IgD-negative memory B cell (primary cell): ENCODE measurements at regions not wholly inside any gene's neighbourhood (a gene's known extent, or its start where the extent isn't known, plus 50 kb on each side); places are given as distances from the start of the nearest gene placed in this dataset.

Experiments used
- H3K27ac Mint-ChIP-seq, 3 donors: one replicate each; pipeline ENCODE4 v1.8.0; 2020 to 2022; ENCODE audit warnings: mild to moderate bottlenecking in 3 of 3, mixed read lengths in 3 of 3, moderate library complexity in 1 of 3
- H3K27me3 Mint-ChIP-seq: one replicate; pipeline ENCODE4 v1.8.0; 2021; ENCODE audit warnings: mixed read lengths
- H3K36me3 Mint-ChIP-seq: one replicate; pipeline ENCODE4 v1.8.0; 2020; ENCODE audit warnings: mild to moderate bottlenecking, mixed read lengths
- H3K4me1 Mint-ChIP-seq, 3 donors: one replicate each; pipeline ENCODE4 v1.8.0; 2020 to 2022; ENCODE audit warnings: mixed read lengths in 3 of 3, mild to moderate bottlenecking in 1 of 3
- H3K4me3 Mint-ChIP-seq, 4 donors: one replicate each; pipeline ENCODE4 v1.8.0; 2020 to 2022; ENCODE audit warnings: mild to moderate bottlenecking in 4 of 4, mixed read lengths in 4 of 4, moderate library complexity in 3 of 4
- H3K9me3 Mint-ChIP-seq, 3 donors: one replicate each; pipeline ENCODE4 v1.8.0; 2020 to 2021; ENCODE audit warnings: mixed read lengths in 3 of 3, mild to moderate bottlenecking in 1 of 3

DNA sequence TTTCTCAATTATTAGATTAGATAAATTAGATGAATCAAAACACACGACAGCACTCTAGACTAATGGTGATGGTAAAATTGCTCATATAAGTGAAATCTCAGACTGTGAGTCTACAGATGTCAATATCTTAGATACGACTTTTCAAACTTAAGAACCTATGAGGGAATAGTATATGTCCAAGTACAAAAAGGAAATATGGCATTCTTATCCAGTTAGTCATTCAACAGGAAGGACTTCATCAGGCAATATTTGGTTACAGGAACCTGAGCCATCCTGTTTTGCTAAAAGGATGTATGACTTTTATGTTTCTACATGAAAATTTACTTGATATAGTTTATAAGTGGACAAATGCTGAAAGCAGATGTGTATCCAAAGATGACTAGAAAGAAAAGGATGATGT is 107.0 kb downstream of the CT47B1 start:
- Mint-ChIP-seq H3K4me1 (peaks cover 0 to 4% (median 2%) of the 10 kb centered on the region in 3 donors), H3K27ac (no peak overlapping the region), H3K27me3 (no peaks in the 10 kb centered on the region), H3K36me3 (no peaks in the 10 kb centered on the region), H3K9me3 (no peaks in the 10 kb centered on the region), H3K4me3 (no peak overlapping the region)

- no peak overlapping the region for H3K27ac Mint-ChIP-seq
- no peaks in the 10 kb centered on the region for H3K27me3 Mint-ChIP-seq
These were observed 107.4 kb downstream of the CT47B1 start for GRCh38 chrX:120768254-120768653.

DNA sequence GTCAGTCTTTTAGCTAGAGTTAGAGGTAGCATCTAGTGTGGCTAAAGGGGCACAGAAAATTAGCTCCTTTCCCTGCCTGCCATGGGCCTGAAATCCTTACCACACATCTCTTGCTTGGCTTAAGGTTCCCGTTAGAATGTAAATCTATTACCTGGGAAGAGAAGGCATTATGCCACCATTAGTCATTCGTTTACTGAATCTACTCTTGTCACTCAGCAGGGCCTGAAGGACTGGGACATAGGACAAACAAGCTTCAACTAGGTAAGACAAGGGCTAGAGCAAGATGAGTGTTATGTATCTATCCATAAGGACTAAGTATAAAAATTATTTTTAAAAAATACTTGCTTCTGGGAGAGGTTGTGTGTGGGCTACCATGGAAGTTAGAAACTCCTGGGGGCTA is 112.4 kb downstream of the CT47B1 start:
- Mint-ChIP-seq H3K4me3 (no peak overlapping the region), H3K4me1 (peaks cover 3 to 8% (median 4%) of the 10 kb centered on the region in 3 donors), H3K36me3 (no peaks in the 10 kb centered on the region), H3K9me3 (no peaks in the 10 kb centered on the region), H3K27me3 (no peaks in the 10 kb centered on the region), H3K27ac (no peak overlapping the region)

More at GRCh38 chrX:120768254-120768653, 107.4 kb downstream of the CT47B1 start:
- Mint-ChIP-seq H3K4me3 (no peak overlapping the region), H3K4me1 (peaks cover 0 to 4% (median 2%) of the 10 kb centered on the region in 3 donors), H3K36me3 (no peaks in the 10 kb centered on the region), H3K9me3 (no peaks in the 10 kb centered on the region)

DNA sequence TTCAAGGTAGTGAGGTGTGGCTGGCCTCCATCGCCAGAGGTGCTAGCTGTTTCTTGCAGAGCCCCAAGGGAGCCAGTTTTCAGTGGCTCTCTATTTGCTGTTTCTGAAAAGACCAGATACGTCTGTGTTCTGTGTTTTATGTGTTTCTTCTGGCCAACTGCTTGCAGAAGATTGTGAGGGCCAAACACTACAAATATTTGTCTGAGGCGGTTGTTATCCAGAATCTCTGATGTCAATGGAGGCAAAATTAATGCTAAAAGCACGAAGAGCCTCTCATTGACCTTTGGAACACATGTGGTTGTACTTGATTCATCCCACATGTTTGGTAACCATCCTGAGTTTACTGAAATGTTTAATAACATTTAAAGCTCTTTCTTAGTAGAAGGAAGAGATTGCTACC is 113.9 kb downstream of the CT47B1 start:
- no peak overlapping the region for H3K4me3 Mint-ChIP-seq
- no peaks in the 10 kb centered on the region for H3K9me3 Mint-ChIP-seq
- no peaks in the 10 kb centered on the region for H3K36me3 Mint-ChIP-seq
- no peaks in the 10 kb centered on the region for H3K27me3 Mint-ChIP-seq
- H3K4me1 Mint-ChIP-seq: peaks cover 7 to 14% (median 8%) of the 10 kb centered on the region in 3 donors
- no peak overlapping the region for H3K27ac Mint-ChIP-seq

DNA sequence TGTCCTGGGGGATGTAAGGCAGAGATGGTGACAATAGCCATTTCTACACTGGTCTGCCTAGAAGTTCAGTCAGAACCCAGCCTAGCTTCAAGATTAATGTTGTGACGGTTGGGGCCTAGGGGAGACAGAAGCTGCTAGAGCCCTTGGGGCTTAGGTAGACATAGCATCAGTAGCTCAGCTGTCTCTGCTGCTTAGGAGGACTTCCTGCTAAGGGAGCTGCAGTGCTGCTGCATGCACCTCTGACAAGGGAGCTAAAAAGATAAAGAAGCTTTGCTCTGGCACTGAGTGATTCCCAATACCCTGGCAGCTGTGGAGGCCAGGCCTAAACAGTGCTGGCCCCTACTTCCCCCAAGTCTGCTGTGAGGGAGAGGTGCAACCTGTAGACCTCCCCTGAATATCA is 116.0 kb downstream of the CT47B1 start:
- Mint-ChIP-seq H3K4me3 (no peak overlapping the region), H3K27ac (peak overlapping the region in 1 of 3 donors; percentile 47), H3K4me1 (peaks cover 25 to 34% (median 25%) of the 10 kb centered on the region in 3 donors), H3K27me3 (peaks cover 2% of the 10 kb centered on the region), H3K36me3 (no peaks in the 10 kb centered on the region), H3K9me3 (no peaks in the 10 kb centered on the region)

GRCh38 chrX:120755066-120755846 is 120.4 kb downstream of the CT47B1 start:
- peaks cover 46 to 77% (median 47%) of the 10 kb centered on the region in 3 donors for H3K4me1 Mint-ChIP-seq
- H3K27ac Mint-ChIP-seq: peak overlapping the region; percentile 81 to 96 (median 91)
- H3K4me3 Mint-ChIP-seq: peak overlapping the region; percentile 30 to 81 (median 48)
- no peaks in the 10 kb centered on the region for H3K36me3 Mint-ChIP-seq
- H3K9me3 Mint-ChIP-seq: no peaks in the 10 kb centered on the region
- H3K27me3 Mint-ChIP-seq: peaks cover 2% of the 10 kb centered on the region

GRCh38 chrX:120753413-120754251 is 122.0 kb downstream of the CT47B1 start:
- peaks cover 52 to 82% (median 54%) of the 10 kb centered on the region in 3 donors for H3K4me1 Mint-ChIP-seq
- H3K27me3 Mint-ChIP-seq: peaks cover 2% of the 10 kb centered on the region
- H3K9me3 Mint-ChIP-seq: no peaks in the 10 kb centered on the region
- H3K27ac Mint-ChIP-seq: peak overlapping the region; percentile 78 to 91 (median 81)
- no peaks in the 10 kb centered on the region for H3K36me3 Mint-ChIP-seq
- peak overlapping the region; percentile 47 to 81 (median 67) for H3K4me3 Mint-ChIP-seq

DNA sequence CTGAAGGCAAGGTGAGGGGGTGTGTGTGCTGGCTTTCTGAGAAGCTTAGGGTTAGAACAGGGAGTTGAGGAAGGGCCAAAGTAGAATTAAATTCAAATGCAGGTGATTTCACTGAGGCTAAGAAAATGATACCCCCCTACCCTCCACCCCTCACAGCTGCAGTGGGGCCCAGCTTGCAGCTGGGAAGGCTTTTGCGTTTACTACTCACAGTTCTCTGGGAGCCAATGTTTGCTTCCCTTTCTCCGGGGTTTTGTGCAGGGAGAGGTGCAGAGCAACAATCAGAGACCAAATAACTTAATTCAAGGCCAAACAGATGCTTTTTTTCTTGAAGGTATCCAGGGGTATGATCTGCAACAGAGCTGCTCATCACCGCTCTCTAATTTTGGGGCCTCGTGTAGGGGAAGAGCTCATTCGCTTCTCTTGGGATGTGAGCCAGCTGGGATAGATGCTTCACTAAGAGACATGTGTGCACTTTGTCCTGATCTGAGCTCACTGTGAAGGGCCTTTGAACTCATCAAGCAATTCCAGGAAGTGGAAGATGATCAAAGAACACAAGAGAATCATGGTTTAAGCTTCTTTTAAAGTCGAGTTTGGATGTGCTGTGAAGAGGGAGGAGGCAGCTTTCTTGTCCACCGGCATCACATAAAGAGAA is 122.7 kb upstream of the C1GALT1C1 start:
- Mint-ChIP-seq H3K27me3 (peaks cover 2% of the 10 kb centered on the region), H3K4me3 (peak overlapping the region in 3 of 4 donors; percentile 65 to 73 (median 67)), H3K4me1 (peaks cover 56 to 89% (median 60%) of the 10 kb centered on the region in 3 donors), H3K36me3 (no peaks in the 10 kb centered on the region), H3K9me3 (no peaks in the 10 kb centered on the region), H3K27ac (peak overlapping the region; percentile 65 to 81 (median 78))

- peak overlapping the region; percentile 21 to 54 (median 30) for H3K27ac Mint-ChIP-seq
- H3K4me3 Mint-ChIP-seq: no peak overlapping the region
- no peaks in the 10 kb centered on the region for H3K36me3 Mint-ChIP-seq
- peaks cover 2% of the 10 kb centered on the region for H3K27me3 Mint-ChIP-seq
- no peaks in the 10 kb centered on the region for H3K9me3 Mint-ChIP-seq
- H3K4me1 Mint-ChIP-seq: peaks cover 55 to 86% (median 55%) of the 10 kb centered on the region in 3 donors
These were observed 121.8 kb upstream of the C1GALT1C1 start for GRCh38 chrX:120751683-120752082.

GRCh38 chrX:120750381-120750780 is 120.5 kb upstream of the C1GALT1C1 start:
- Mint-ChIP-seq H3K27me3 (peaks cover 2% of the 10 kb centered on the region), H3K9me3 (no peaks in the 10 kb centered on the region), H3K27ac (peak overlapping the region in 1 of 3 donors; percentile 30), H3K4me1 (peaks cover 43 to 75% (median 44%) of the 10 kb centered on the region in 3 donors), H3K36me3 (no peaks in the 10 kb centered on the region), H3K4me3 (no peak overlapping the region)

DNA sequence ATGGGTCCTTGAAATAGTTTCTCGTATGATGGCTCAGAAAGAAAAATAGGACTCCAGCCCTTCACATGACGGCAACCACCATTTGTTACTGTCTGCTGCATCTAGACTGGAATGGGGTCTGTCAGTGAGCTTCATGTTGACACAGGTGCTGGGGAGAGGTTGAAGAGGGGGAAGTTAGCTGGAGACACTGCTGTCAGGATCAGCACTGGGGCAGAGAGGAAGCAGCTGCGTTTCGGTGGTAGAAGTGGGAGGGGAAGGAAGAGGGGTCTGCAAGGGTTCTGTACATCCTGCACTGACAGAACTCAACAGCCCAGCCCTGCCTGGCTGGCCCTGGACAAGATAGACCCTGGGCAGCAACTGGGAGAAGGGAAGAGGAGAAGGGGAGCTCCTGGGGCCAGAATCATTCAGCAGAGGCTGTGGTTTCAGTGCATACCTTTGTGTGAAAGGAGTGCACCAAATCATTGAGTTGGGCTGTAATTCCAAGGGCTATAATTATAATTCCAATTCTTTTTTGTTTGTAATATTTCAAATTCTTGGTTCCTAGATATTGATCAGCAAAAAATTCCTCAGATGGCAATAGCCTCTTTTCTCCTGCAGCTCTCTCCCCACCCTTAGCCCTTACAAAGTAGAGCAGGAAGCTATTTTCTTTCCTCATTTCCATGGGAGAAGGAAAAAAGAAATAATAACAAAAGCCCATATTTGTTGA is 119.4 kb upstream of the C1GALT1C1 start:
- H3K4me1 Mint-ChIP-seq: peaks cover 33 to 64% (median 34%) of the 10 kb centered on the region in 3 donors
- peaks cover 2% of the 10 kb centered on the region for H3K36me3 Mint-ChIP-seq
- H3K9me3 Mint-ChIP-seq: no peaks in the 10 kb centered on the region
- peaks cover 2% of the 10 kb centered on the region for H3K27me3 Mint-ChIP-seq
- peak overlapping the region; percentile 30 to 79 (median 74) for H3K27ac Mint-ChIP-seq
- peak overlapping the region; percentile 7 to 82 (median 55) for H3K4me3 Mint-ChIP-seq

- Mint-ChIP-seq H3K27ac (peak overlapping the region in 1 of 3 donors; percentile 5), H3K27me3 (peaks cover 2% of the 10 kb centered on the region), H3K4me3 (peak overlapping the region in 1 of 4 donors; percentile 6), H3K36me3 (peaks cover 2% of the 10 kb centered on the region), H3K9me3 (no peaks in the 10 kb centered on the region), H3K4me1 (peaks cover 16 to 34% (median 20%) of the 10 kb centered on the region in 3 donors)
These were observed 116.3 kb upstream of the C1GALT1C1 start for GRCh38 chrX:120746153-120746552.

GRCh38 chrX:120742946-120743665 is 113.3 kb upstream of the C1GALT1C1 start:
- Mint-ChIP-seq H3K36me3 (peaks cover 2% of the 10 kb centered on the region), H3K9me3 (no peaks in the 10 kb centered on the region), H3K27ac (peak overlapping the region in 1 of 3 donors; percentile 74), H3K4me3 (no peak overlapping the region), H3K27me3 (peaks cover 2% of the 10 kb centered on the region), H3K4me1 (peaks cover 2 to 9% (median 7%) of the 10 kb centered on the region in 3 donors)

- H3K4me1 Mint-ChIP-seq: peaks cover 0 to 3% (median 0%) of the 10 kb centered on the region in 3 donors
- peaks cover 2% of the 10 kb centered on the region for H3K36me3 Mint-ChIP-seq
- H3K9me3 Mint-ChIP-seq: no peaks in the 10 kb centered on the region
- no peak overlapping the region for H3K4me3 Mint-ChIP-seq
- H3K27me3 Mint-ChIP-seq: peaks cover 2% of the 10 kb centered on the region
- no peak overlapping the region for H3K27ac Mint-ChIP-seq
These were observed 111.6 kb upstream of the C1GALT1C1 start for GRCh38 chrX:120741452-120741851.
